ENCODE measurements at regions not wholly inside any gene's neighbourhood (a gene's known extent, or its start where the extent isn't known, plus 50 kb on each side); places are given as distances from the start of the nearest gene placed in this dataset.
"Not testable (repeated sequence)": the region's sequence is repeated elsewhere in the genome, so short reads cannot be mapped to it uniquely, and the experiment has no call there.

DNA sequence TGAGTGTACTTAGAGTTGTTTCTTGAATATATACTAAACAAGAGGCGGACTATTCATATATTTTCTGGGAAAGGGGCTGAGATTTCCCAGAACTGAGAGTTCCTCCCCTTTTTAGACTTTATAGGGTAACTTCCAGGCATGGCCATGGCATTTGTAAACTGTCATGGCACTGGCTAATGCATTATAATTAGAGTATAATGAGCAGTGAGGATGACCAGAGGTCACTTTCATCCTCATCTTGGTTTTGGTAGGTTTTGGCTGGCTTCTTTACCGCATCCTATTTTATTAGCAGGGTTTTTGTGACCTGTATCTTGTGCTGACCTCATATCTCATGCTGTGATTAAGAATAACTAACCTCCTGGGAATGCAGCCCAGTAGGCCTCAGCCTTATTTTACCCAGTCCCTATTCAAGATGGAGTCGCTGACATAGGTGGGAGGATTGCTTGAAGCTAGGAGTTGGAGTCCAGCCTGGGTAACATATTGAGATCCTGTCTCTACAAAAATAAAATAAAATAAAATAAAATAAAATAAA is 91.4 kb downstream of the MOBP start:
- H3K4me3 ChIP-seq (ENCODE audit: low read depth, low read length) = no peak overlapping the region
- no peak for DNase-seq (ENCODE audit: low read depth)
- TF ChIP-seq, protein P1, sequence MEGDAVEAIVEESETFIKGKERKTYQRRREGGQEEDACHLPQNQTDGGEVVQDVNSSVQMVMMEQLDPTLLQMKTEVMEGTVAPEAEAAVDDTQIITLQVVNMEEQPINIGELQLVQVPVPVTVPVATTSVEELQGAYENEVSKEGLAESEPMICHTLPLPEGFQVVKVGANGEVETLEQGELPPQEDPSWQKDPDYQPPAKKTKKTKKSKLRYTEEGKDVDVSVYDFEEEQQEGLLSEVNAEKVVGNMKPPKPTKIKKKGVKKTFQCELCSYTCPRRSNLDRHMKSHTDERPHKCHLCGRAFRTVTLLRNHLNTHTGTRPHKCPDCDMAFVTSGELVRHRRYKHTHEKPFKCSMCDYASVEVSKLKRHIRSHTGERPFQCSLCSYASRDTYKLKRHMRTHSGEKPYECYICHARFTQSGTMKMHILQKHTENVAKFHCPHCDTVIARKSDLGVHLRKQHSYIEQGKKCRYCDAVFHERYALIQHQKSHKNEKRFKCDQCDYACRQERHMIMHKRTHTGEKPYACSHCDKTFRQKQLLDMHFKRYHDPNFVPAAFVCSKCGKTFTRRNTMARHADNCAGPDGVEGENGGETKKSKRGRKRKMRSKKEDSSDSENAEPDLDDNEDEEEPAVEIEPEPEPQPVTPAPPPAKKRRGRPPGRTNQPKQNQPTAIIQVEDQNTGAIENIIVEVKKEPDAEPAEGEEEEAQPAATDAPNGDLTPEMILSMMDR (IDR thresholded peaks at IDR 0.05; ENCODE audit: insufficient read depth, low read depth, low read length) = no peak

DNA sequence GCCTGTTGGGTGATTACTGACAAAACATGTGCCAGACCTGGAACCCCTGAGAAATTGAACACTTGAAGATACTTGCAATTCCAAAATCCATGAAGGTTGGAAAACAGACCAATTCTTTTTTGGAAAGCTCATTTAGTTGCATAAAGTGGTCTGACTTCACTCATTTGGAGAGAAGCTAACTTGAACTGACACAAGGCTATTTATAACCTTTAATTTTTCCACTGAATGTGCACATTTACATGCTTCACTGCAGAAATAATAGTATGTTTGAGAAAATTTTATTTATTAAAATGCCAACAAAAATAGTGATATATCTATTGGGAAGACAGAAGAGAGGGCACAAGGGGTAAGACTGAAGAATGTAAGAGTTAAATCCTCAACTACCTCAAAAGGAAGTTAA is 92.1 kb downstream of the MOBP start:
- no peak for DNase-seq (ENCODE audit: low read depth)
- H3K4me3 ChIP-seq (ENCODE audit: low read depth, low read length) = no peak overlapping the region
- TF ChIP-seq, protein P1 (IDR thresholded peaks at IDR 0.05; ENCODE audit: insufficient read depth, low read depth, low read length) = no peak

DNA sequence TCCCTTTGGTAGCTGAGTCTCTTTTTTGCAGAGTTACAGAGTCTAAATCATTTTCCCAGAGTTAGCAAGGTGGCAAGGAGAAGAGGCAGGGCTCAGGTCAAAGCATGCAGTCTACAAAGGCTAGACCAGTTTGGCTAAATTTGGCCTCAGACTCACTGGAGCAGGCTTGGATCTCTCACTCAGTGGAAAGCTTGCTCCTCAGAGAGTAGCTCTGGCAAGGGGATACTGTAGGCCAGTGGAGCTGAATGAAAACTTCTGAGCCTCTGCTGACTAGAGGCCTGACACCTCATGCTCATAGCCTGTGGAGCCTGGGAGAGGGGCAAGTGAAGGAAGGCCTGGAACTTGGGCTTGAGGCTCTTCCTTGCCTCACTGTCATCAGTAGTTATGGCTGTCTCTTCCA is 101.0 kb downstream of the MOBP start:
- DNase-seq (ENCODE audit: low read depth) = no peak
- no peak overlapping the region for H3K4me3 ChIP-seq (ENCODE audit: low read depth, low read length)
- TF ChIP-seq, protein P1 (IDR thresholded peaks at IDR 0.05; ENCODE audit: insufficient read depth, low read depth, low read length) = no peak

DNA sequence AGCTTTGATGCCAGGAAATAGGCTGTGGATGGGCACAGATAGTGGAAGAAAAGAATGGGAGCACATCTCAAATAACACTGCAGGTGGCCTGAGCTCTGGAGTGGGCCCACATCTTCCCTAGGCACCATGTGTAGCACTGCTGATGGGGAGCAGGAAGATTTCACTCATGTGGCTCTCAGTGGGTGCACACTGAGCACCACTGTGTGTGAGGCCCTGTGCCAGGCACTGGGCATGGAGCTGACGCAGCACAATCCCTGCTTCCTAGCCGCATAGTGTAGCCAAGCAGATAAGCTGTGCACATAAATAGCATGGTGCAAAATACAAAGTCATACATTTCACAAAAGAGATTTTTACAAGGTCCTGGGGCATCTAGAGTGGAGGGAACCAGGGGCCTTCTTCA is 101.6 kb downstream of the MOBP start:
- no peak for DNase-seq (ENCODE audit: low read depth)
- H3K4me3 ChIP-seq (ENCODE audit: low read depth, low read length) = no peak overlapping the region
- TF ChIP-seq, protein P1 (IDR thresholded peaks at IDR 0.05; ENCODE audit: insufficient read depth, low read depth, low read length) = no peak

DNA sequence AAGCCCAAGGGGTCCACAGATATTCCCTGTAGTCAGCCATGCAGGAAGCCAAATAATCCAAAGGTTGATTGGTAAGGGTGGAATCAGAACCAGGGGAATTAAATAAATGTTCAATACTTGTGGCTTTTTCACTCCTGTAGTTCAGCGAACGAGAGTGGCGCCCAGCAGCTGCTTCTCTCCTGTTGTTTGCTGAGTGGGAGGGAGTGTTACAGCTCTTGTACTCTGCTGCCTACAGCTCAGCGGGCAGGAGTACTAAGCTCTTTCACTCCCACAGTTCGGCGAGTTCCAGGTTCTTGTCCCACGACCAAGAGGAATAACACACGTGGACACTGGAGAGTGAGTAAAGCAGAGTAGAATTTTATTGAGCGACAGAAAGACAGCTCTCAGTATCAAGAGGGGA is 105.9 kb downstream of the MOBP start:
- H3K4me3 ChIP-seq (ENCODE audit: low read depth, low read length) = no peak overlapping the region
- TF ChIP-seq, protein P1 (IDR thresholded peaks at IDR 0.05; ENCODE audit: insufficient read depth, low read depth, low read length) = no peak
- no peak for DNase-seq (ENCODE audit: low read depth)

DNA sequence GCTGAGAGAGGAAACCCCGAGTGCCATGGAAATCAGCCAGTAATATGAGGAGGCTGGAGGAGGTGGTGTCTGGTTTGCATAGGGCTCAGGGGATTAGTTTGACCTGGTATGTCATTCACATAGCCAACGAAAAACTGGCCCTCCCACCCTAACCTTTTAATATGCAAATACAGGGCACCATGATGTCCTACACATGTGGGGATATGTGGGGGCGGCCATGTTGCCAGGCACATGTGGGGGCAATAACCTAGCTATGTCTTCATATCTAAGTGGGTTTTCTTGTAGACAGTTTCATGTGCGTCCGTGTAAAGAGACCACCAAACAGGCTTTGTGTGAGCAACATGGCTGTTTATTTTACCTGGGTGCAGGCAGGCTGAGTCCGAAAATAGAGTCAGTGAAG is 110.1 kb downstream of the MOBP start:
- TF ChIP-seq, protein P1 (IDR thresholded peaks at IDR 0.05; ENCODE audit: insufficient read depth, low read depth, low read length) = no peak
- no peak for DNase-seq (ENCODE audit: low read depth)

DNA sequence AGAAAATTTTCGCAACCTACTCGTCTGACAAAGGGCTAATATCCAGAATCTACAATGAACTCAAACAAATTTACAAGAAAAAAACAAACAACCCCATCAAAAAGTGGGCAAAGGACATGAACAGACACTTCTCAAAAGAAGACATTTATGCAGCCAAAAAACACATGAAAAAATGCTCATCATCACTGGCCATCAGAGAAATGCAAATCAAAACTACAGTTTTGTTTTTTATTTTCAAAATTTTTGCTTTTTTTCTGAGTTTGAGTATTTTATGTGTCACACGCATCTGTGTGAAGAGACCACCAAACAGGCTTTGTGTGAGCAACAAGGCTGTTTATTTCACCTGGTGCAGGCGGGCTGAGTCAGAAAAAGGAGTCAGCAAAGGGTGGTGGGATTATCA is 118.7 kb downstream of the MOBP start:
- not testable (repeated sequence) for DNase-seq (ENCODE audit: low read depth)

More for the DNA sequence above, 110.1 kb downstream of the MOBP start:
- no peak overlapping the region for H3K4me3 ChIP-seq (ENCODE audit: low read depth, low read length)

More for the DNA sequence above, 118.7 kb downstream of the MOBP start:
- not testable (repeated sequence) for H3K4me3 ChIP-seq (ENCODE audit: low read depth, low read length)

Measured in fibroblast of villous mesenchyme (primary cell).